NCI-H2227 treated with DMSO at 0.1 percent for 48 hours (cell line): ENCODE measurements at regions not wholly inside any gene's neighbourhood (a gene's known extent, or its start where the extent isn't known, plus 50 kb on each side); places are given as distances from the start of the nearest gene placed in this dataset.
"Not testable (repeated sequence)": the region's sequence is repeated elsewhere in the genome, so short reads cannot be mapped to it uniquely, and the experiment has no call there.

Source experiments
- DNase-seq: peaks from one replicate; lab custom pipeline; 2025; lab: John Stamatoyannopoulos, UW

- no peak for DNase-seq
These were observed 61.4 kb downstream of the NXNL2 start for GRCh38 chr9:88596376-88596775.

GRCh38 chr9:88604836-88605511 lies 70.0 kb downstream of the NXNL2 start:
- DNase-seq, result no peak

GRCh38 chr9:88605512-88606362 lies 70.8 kb downstream of the NXNL2 start:
- no peak for DNase-seq

GRCh38 chr9:88614359-88614758 lies 79.4 kb downstream of the NXNL2 start:
- DNase-seq, result no peak

- DNase-seq, result no peak
These were observed 88.7 kb downstream of the NXNL2 start for GRCh38 chr9:88623698-88624097.

GRCh38 chr9:88628114-88628513 lies 93.1 kb downstream of the NXNL2 start:
- no peak for DNase-seq

- DNase-seq, result no peak
These were observed 93.8 kb downstream of the NXNL2 start for GRCh38 chr9:88628811-88629210.

GRCh38 chr9:88630574-88630973 lies 95.6 kb downstream of the NXNL2 start:
- DNase-seq, result not testable (repeated sequence)

GRCh38 chr9:88635151-88635550 lies 100.2 kb downstream of the NXNL2 start:
- DNase-seq, result no peak

- no peak for DNase-seq
These were observed 106.7 kb downstream of the NXNL2 start for GRCh38 chr9:88641456-88642240.

GRCh38 chr9:88642336-88642735 lies 107.4 kb downstream of the NXNL2 start:
- no peak for DNase-seq

GRCh38 chr9:88643931-88644330 lies 109.0 kb downstream of the NXNL2 start:
- DNase-seq, result no peak

GRCh38 chr9:88645172-88645878 lies 110.3 kb downstream of the NXNL2 start:
- DNase-seq, result no peak

GRCh38 chr9:88645879-88646199 lies 110.9 kb downstream of the NXNL2 start:
- DNase-seq, result no peak

GRCh38 chr9:88646539-88647300 lies 111.7 kb downstream of the NXNL2 start:
- DNase-seq, result no peak

- no peak for DNase-seq
These were observed 117.0 kb downstream of the NXNL2 start for GRCh38 chr9:88651682-88652633.

GRCh38 chr9:88652876-88653275 lies 117.9 kb downstream of the NXNL2 start:
- no peak for DNase-seq

- DNase-seq, result no peak
These were observed 118.4 kb downstream of the NXNL2 start for GRCh38 chr9:88653406-88653805.

- DNase-seq, result no peak
These were observed 118.9 kb downstream of the NXNL2 start for GRCh38 chr9:88653911-88654310.

- no peak for DNase-seq
These were observed 122.9 kb downstream of the NXNL2 start for GRCh38 chr9:88657893-88658292.
